Naive thymus-derived CD4-positive, alpha-beta T cell (primary cell): ENCODE measurements at regions not wholly inside any gene's neighbourhood (a gene's known extent, or its start where the extent isn't known, plus 50 kb on each side); places are given as distances from the start of the nearest gene placed in this dataset.

Source experiments
- ATAC-seq: fragments of 150-1000 bp; cut with Tn5 transposase; 2 replicates; pipeline ENCODE4 v1.10.0; 2021; ENCODE audit warnings: mild to moderate bottlenecking, moderate library complexity
- CTCF ChIA-PET: fragments of 350-600 bp; sonication (Branson Sonifier 250); formaldehyde crosslinking; loops from one replicate; lab custom pipeline; 2021; ENCODE audit warnings: antibody characterized with exemption; lab: Charles Lee
- POLR2A ChIA-PET: fragments of 350-600 bp; sonication (Branson Sonifier 250); formaldehyde crosslinking; loops from one replicate; lab custom pipeline; 2021; ENCODE audit warnings: antibody characterized with exemption, inconsistent platforms; lab: Charles Lee
- DNase-seq, 9 donors: peaks; one replicate each; pipeline versions ENCODE4 v3.0.0 to v3.0.0-alpha.2; 2020 to 2022; ENCODE audit warnings: mixed read lengths in 1 of 9
- H3K27ac ChIP-seq: one replicate; pipeline ENCODE4 v1.7.0; 2013; ENCODE audit warnings: mild to moderate bottlenecking, low read depth, low read length, moderate library complexity
- H3K27me3 ChIP-seq, 2 donors: one replicate each; pipeline ENCODE4 v1.7.0; 2013; ENCODE audit warnings: low read length in 2 of 2, mild to moderate bottlenecking in 2 of 2, moderate library complexity in 2 of 2; ENCODE audit not compliant: control insufficient read depth in 2 of 2, insufficient read depth in 2 of 2
- H3K36me3 ChIP-seq, 3 experiments: 1 replicate in 2 of 3; 2 replicates in 1 of 3; pipeline ENCODE4 v1.7.0; 2013; ENCODE audit warnings: low read length in 3 of 3, mild to moderate bottlenecking in 3 of 3, moderate library complexity in 1 of 3; ENCODE audit not compliant: insufficient read depth in 3 of 3, control insufficient read depth in 2 of 3
- H3K4me1 ChIP-seq, 2 donors: one replicate each; pipeline ENCODE4 v1.7.0; 2013; ENCODE audit warnings: low read length in 2 of 2, mild to moderate bottlenecking in 2 of 2, moderate library complexity in 1 of 2; ENCODE audit not compliant: control insufficient read depth in 2 of 2, insufficient read depth in 2 of 2
- H3K4me3 ChIP-seq: 2 replicates; pipeline ENCODE4 v1.7.0; 2013; ENCODE audit warnings: mild to moderate bottlenecking, low read length
- H3K9me3 ChIP-seq, 3 experiments: 1 replicate in 2 of 3; 2 replicates in 1 of 3; pipeline ENCODE4 v1.7.0; 2013; ENCODE audit warnings: low read length in 3 of 3; ENCODE audit not compliant: control insufficient read depth in 2 of 3
- H3K27ac Mint-ChIP-seq, 9 donors: one replicate each; pipeline ENCODE4 v1.8.0; 2020 to 2022; ENCODE audit warnings: mixed read lengths in 9 of 9, mild to moderate bottlenecking in 8 of 9, moderate library complexity in 5 of 9, inconsistent platforms in 2 of 9
- H3K27me3 Mint-ChIP-seq, 5 donors: one replicate each; pipeline ENCODE4 v1.8.0; 2021 to 2022; ENCODE audit warnings: mixed read lengths in 5 of 5, mild to moderate bottlenecking in 1 of 5
- H3K36me3 Mint-ChIP-seq, 5 donors: one replicate each; pipeline ENCODE4 v1.8.0; 2020 to 2022; ENCODE audit warnings: mixed read lengths in 5 of 5, mild to moderate bottlenecking in 3 of 5, inconsistent platforms in 1 of 5
- H3K4me1 Mint-ChIP-seq, 7 donors: one replicate each; pipeline ENCODE4 v1.8.0; 2020 to 2022; ENCODE audit warnings: mixed read lengths in 7 of 7, mild to moderate bottlenecking in 3 of 7, inconsistent platforms in 1 of 7
- H3K4me3 Mint-ChIP-seq, 10 donors: one replicate each; pipeline ENCODE4 v1.8.0; 2020 to 2022; ENCODE audit warnings: mild to moderate bottlenecking in 10 of 10, mixed read lengths in 10 of 10, moderate library complexity in 6 of 10, inconsistent platforms in 2 of 10
- H3K9me3 Mint-ChIP-seq, 11 donors: one replicate each; pipeline ENCODE4 v1.8.0; 2020 to 2022; ENCODE audit warnings: mixed read lengths in 11 of 11, mild to moderate bottlenecking in 4 of 11, inconsistent platforms in 1 of 11, moderate library complexity in 1 of 11
- intact Hi-C, 2 donors: fragments of 100-400 bp; cut with micrococcal nuclease; formaldehyde crosslinking; loops; one replicate each; pipeline ENCODE4 v1.15.1; 2023

GRCh38 chrY:7682386-7682785, 770.8 kb upstream of the AMELY start:
- ChIA-PET POLR2A (no interaction called here), CTCF (no interaction called here)
- Mint-ChIP-seq H3K27me3 (peaks cover 0 to 5% (median 0%) of the 10 kb centered on the region in 5 donors), H3K9me3 (no peaks in the 10 kb centered on the region), H3K4me1 (no peaks in the 10 kb centered on the region), H3K4me3 (no peak overlapping the region), H3K36me3 (no peaks in the 10 kb centered on the region), H3K27ac (no peak overlapping the region)
- Histone ChIP-seq H3K4me1 (no peaks in the 10 kb centered on the region), H3K36me3 (no peaks in the 10 kb centered on the region), H3K27me3 (no peaks in the 10 kb centered on the region), H3K27ac (no peak overlapping the region), H3K9me3 (no peaks in the 10 kb centered on the region), H3K4me3 (no peak overlapping the region)
- intact Hi-C loops: no loop called here
- DNase-seq (no peak), ATAC-seq (no peak)

GRCh38 chrY:7681426-7681825, 769.9 kb upstream of the AMELY start:
- DNase-seq (no peak), ATAC-seq (no peak)
- POLR2A ChIA-PET: no interaction called here
- Histone ChIP-seq H3K9me3 (no peaks in the 10 kb centered on the region), H3K4me1 (no peaks in the 10 kb centered on the region), H3K27ac (no peak overlapping the region), H3K36me3 (no peaks in the 10 kb centered on the region), H3K4me3 (no peak overlapping the region), H3K27me3 (no peaks in the 10 kb centered on the region)
- no peaks in the 10 kb centered on the region for H3K4me1 Mint-ChIP-seq
- no peaks in the 10 kb centered on the region for H3K36me3 Mint-ChIP-seq
- H3K4me3 Mint-ChIP-seq: no peak overlapping the region
- H3K27me3 Mint-ChIP-seq: peaks cover 0 to 5% (median 0%) of the 10 kb centered on the region in 5 donors
- CTCF ChIA-PET: no interaction called here
- H3K27ac Mint-ChIP-seq: no peak overlapping the region
- no peaks in the 10 kb centered on the region for H3K9me3 Mint-ChIP-seq
- intact Hi-C loops: no loop called here

GRCh38 chrY:7674465-7674864, 762.9 kb upstream of the AMELY start:
- CTCF ChIA-PET: no interaction called here

GRCh38 chrY:7672796-7673195, 761.2 kb upstream of the AMELY start:
- ChIA-PET POLR2A (no interaction called here), CTCF (no interaction called here)
- H3K4me1 Mint-ChIP-seq: no peaks in the 10 kb centered on the region
- ATAC-seq: no peak
- no peaks in the 10 kb centered on the region for H3K9me3 Mint-ChIP-seq
- Histone ChIP-seq H3K36me3 (no peaks in the 10 kb centered on the region), H3K4me1 (no peaks in the 10 kb centered on the region), H3K9me3 (no peaks in the 10 kb centered on the region), H3K27me3 (no peaks in the 10 kb centered on the region), H3K4me3 (no peak overlapping the region), H3K27ac (no peak overlapping the region)
- no peak overlapping the region for H3K4me3 Mint-ChIP-seq
- no peak for DNase-seq
- peaks cover 0 to 5% (median 0%) of the 10 kb centered on the region in 5 donors for H3K27me3 Mint-ChIP-seq
- intact Hi-C loops: no loop called here
- no peak overlapping the region for H3K27ac Mint-ChIP-seq
- H3K36me3 Mint-ChIP-seq: no peaks in the 10 kb centered on the region

More at GRCh38 chrY:7674465-7674864, 762.9 kb upstream of the AMELY start:
- H3K36me3 Mint-ChIP-seq: no peaks in the 10 kb centered on the region
- H3K27ac Mint-ChIP-seq: no peak overlapping the region
- ATAC-seq (no peak), DNase-seq (no peak)
- no peak overlapping the region for H3K4me3 ChIP-seq
- H3K4me3 Mint-ChIP-seq: no peak overlapping the region
- H3K4me1 ChIP-seq: no peaks in the 10 kb centered on the region
- POLR2A ChIA-PET: no interaction called here
- H3K27ac ChIP-seq: no peak overlapping the region
- no peaks in the 10 kb centered on the region for H3K9me3 Mint-ChIP-seq
- intact Hi-C loops: no loop called here
- H3K36me3 ChIP-seq: no peaks in the 10 kb centered on the region
- H3K27me3 ChIP-seq: no peaks in the 10 kb centered on the region
- no peaks in the 10 kb centered on the region for H3K9me3 ChIP-seq
- H3K4me1 Mint-ChIP-seq: no peaks in the 10 kb centered on the region
- peaks cover 0 to 5% (median 0%) of the 10 kb centered on the region in 5 donors for H3K27me3 Mint-ChIP-seq

- ATAC-seq: no peak
- no peak overlapping the region for H3K4me3 ChIP-seq
- peaks cover 0 to 1% (median 0%) of the 10 kb centered on the region in 7 donors for H3K4me1 Mint-ChIP-seq
- no peaks in the 10 kb centered on the region for H3K36me3 ChIP-seq
- DNase-seq: no peak
- POLR2A ChIA-PET: no interaction called here
- peaks cover 0 to 4% (median 0%) of the 10 kb centered on the region in 5 donors for H3K27me3 Mint-ChIP-seq
- H3K4me3 Mint-ChIP-seq: no peak overlapping the region
- intact Hi-C loops: no loop called here
- no peaks in the 10 kb centered on the region for H3K4me1 ChIP-seq
- no peaks in the 10 kb centered on the region for H3K9me3 ChIP-seq
- H3K9me3 Mint-ChIP-seq: peaks cover 0 to 2% (median 0%) of the 10 kb centered on the region in 11 donors
- no peaks in the 10 kb centered on the region for H3K36me3 Mint-ChIP-seq
- H3K27me3 ChIP-seq: no peaks in the 10 kb centered on the region
- CTCF ChIA-PET: no interaction called here
- no peak overlapping the region for H3K27ac Mint-ChIP-seq
- H3K27ac ChIP-seq: no peak overlapping the region
Observed at GRCh38 chrY:7663261-7663660, 751.7 kb upstream of the AMELY start.

- ChIA-PET POLR2A (no interaction called here), CTCF (no interaction called here)
- Histone ChIP-seq H3K27me3 (no peaks in the 10 kb centered on the region), H3K4me3 (no peak overlapping the region), H3K4me1 (no peaks in the 10 kb centered on the region), H3K36me3 (no peaks in the 10 kb centered on the region), H3K27ac (no peak overlapping the region), H3K9me3 (no peaks in the 10 kb centered on the region)
- H3K36me3 Mint-ChIP-seq: no peaks in the 10 kb centered on the region
- peaks cover 0 to 2% (median 0%) of the 10 kb centered on the region in 11 donors for H3K9me3 Mint-ChIP-seq
- no peak overlapping the region for H3K27ac Mint-ChIP-seq
- peaks cover 0 to 4% (median 0%) of the 10 kb centered on the region in 5 donors for H3K27me3 Mint-ChIP-seq
- peaks cover 0 to 1% (median 0%) of the 10 kb centered on the region in 7 donors for H3K4me1 Mint-ChIP-seq
- no peak overlapping the region for H3K4me3 Mint-ChIP-seq
- DNase-seq: no peak
- intact Hi-C loops: no loop called here
- no peak for ATAC-seq
Observed at GRCh38 chrY:7659047-7659446, 747.5 kb upstream of the AMELY start.

GRCh38 chrY:7656596-7656995, 745.0 kb upstream of the AMELY start:
- Histone ChIP-seq H3K4me1 (no peaks in the 10 kb centered on the region), H3K27me3 (no peaks in the 10 kb centered on the region), H3K9me3 (no peaks in the 10 kb centered on the region), H3K36me3 (no peaks in the 10 kb centered on the region), H3K27ac (no peak overlapping the region), H3K4me3 (no peak overlapping the region)
- ChIA-PET POLR2A (no interaction called here), CTCF (no interaction called here)
- peaks cover 0 to 2% (median 0%) of the 10 kb centered on the region in 11 donors for H3K9me3 Mint-ChIP-seq
- H3K27ac Mint-ChIP-seq: no peak overlapping the region
- no peaks in the 10 kb centered on the region for H3K4me1 Mint-ChIP-seq
- ATAC-seq (no peak), DNase-seq (no peak)
- no peaks in the 10 kb centered on the region for H3K36me3 Mint-ChIP-seq
- no peaks in the 10 kb centered on the region for H3K27me3 Mint-ChIP-seq
- intact Hi-C loops: no loop called here
- no peak overlapping the region for H3K4me3 Mint-ChIP-seq
